Activated CD4-positive, alpha-beta T cell treated with anti-CD3 and anti-CD28 coated beads, Interleukin-2, Interleukin-4, amounts not matched to agents 100 ng/mL and 50 ng/mL, durations not matched to agents 16 hours and 8 hours (primary cell): ENCODE measurements at regions not wholly inside any gene's neighbourhood (a gene's known extent, or its start where the extent isn't known, plus 50 kb on each side); places are given as distances from the start of the nearest gene placed in this dataset.
"Not testable (repeated sequence)": the region's sequence is repeated elsewhere in the genome, so short reads cannot be mapped to it uniquely, and the experiment has no call there.

Source experiments
- DNase-seq: peaks from one replicate; pipeline ENCODE4 v3.0.0-alpha.2; 2020; ENCODE audit warnings: low spot score

GRCh38 chr6:150767571-150768018 is 97.9 kb upstream of the MTHFD1L start:
- DNase-seq, result no peak

GRCh38 chr6:150770637-150771036 is 94.9 kb upstream of the MTHFD1L start:
- no peak for DNase-seq

- DNase-seq, result no peak
Measured at GRCh38 chr6:150773969-150774368, 91.5 kb upstream of the MTHFD1L start.

GRCh38 chr6:150775415-150776203 is 89.9 kb upstream of the MTHFD1L start:
- DNase-seq, result no peak

GRCh38 chr6:150777736-150778135 is 87.8 kb upstream of the MTHFD1L start:
- DNase-seq, result no peak

GRCh38 chr6:150783813-150784212 is 81.7 kb upstream of the MTHFD1L start:
- no peak for DNase-seq

GRCh38 chr6:150787429-150787828 is 78.1 kb upstream of the MTHFD1L start:
- DNase-seq, result no peak

- no peak for DNase-seq
Measured at GRCh38 chr6:150788089-150788488, 77.4 kb upstream of the MTHFD1L start.

- DNase-seq, result not testable (repeated sequence)
Measured at GRCh38 chr6:150789906-150790305, 75.6 kb upstream of the MTHFD1L start.

- DNase-seq, result no peak
Measured at GRCh38 chr6:150791717-150792116, 73.8 kb upstream of the MTHFD1L start.

GRCh38 chr6:150797949-150798348 is 67.6 kb upstream of the MTHFD1L start:
- no peak for DNase-seq

GRCh38 chr6:150799276-150799805 is 66.2 kb upstream of the MTHFD1L start:
- DNase-seq, result no peak

GRCh38 chr6:150800674-150801314 is 64.7 kb upstream of the MTHFD1L start:
- DNase-seq, result no peak

GRCh38 chr6:150806790-150807189 is 58.7 kb upstream of the MTHFD1L start:
- no peak for DNase-seq

GRCh38 chr6:150813319-150813992 is 52.0 kb upstream of the MTHFD1L start:
- DNase-seq, result peak; percentile 43

GRCh38 chr6:150813993-150814359 is 51.5 kb upstream of the MTHFD1L start:
- DNase-seq, result peak; percentile 32
